ENCODE measurements at regions not wholly inside any gene's neighbourhood (a gene's known extent, or its start where the extent isn't known, plus 50 kb on each side); places are given as distances from the start of the nearest gene placed in this dataset.
"Not testable (repeated sequence)": the region's sequence is repeated elsewhere in the genome, so short reads cannot be mapped to it uniquely, and the experiment has no call there.

GRCh38 chr4:167826281-167826680, 266.1 kb upstream of the ANXA10 start:
- no peak for DNase-seq (ENCODE audit: low read depth, low spot score)

GRCh38 chr4:167831855-167832254, 260.5 kb upstream of the ANXA10 start:
- DNase-seq (ENCODE audit: low read depth, low spot score): no peak

- DNase-seq (ENCODE audit: low read depth, low spot score): no peak
These were observed 253.7 kb upstream of the ANXA10 start for GRCh38 chr4:167838686-167839085.

GRCh38 chr4:167842487-167842886, 249.8 kb upstream of the ANXA10 start:
- DNase-seq (ENCODE audit: low read depth, low spot score): no peak

GRCh38 chr4:167854881-167855280, 237.5 kb upstream of the ANXA10 start:
- no peak for DNase-seq (ENCODE audit: low read depth, low spot score)

GRCh38 chr4:167858127-167858526, 234.2 kb upstream of the ANXA10 start:
- DNase-seq (ENCODE audit: low read depth, low spot score): not testable (repeated sequence)

- DNase-seq (ENCODE audit: low read depth, low spot score): no peak
These were observed 225.1 kb upstream of the ANXA10 start for GRCh38 chr4:167867191-167867590.

- DNase-seq (ENCODE audit: low read depth, low spot score): no peak
These were observed 224.2 kb upstream of the ANXA10 start for GRCh38 chr4:167868163-167868562.

GRCh38 chr4:167873496-167873895, 218.8 kb upstream of the ANXA10 start:
- DNase-seq (ENCODE audit: low read depth, low spot score): no peak

GRCh38 chr4:167876091-167876490, 216.2 kb upstream of the ANXA10 start:
- DNase-seq (ENCODE audit: low read depth, low spot score): not testable (repeated sequence)

GRCh38 chr4:167877826-167878225, 214.5 kb upstream of the ANXA10 start:
- DNase-seq (ENCODE audit: low read depth, low spot score): not testable (repeated sequence)

GRCh38 chr4:167883266-167883665, 209.1 kb upstream of the ANXA10 start:
- no peak for DNase-seq (ENCODE audit: low read depth, low spot score)

- no peak for DNase-seq (ENCODE audit: low read depth, low spot score)
These were observed 207.3 kb upstream of the ANXA10 start for GRCh38 chr4:167885071-167885470.

GRCh38 chr4:167885872-167886271, 206.5 kb upstream of the ANXA10 start:
- no peak for DNase-seq (ENCODE audit: low read depth, low spot score)

GRCh38 chr4:167887726-167888125, 204.6 kb upstream of the ANXA10 start:
- no peak for DNase-seq (ENCODE audit: low read depth, low spot score)

- DNase-seq (ENCODE audit: low read depth, low spot score): no peak
These were observed 202.1 kb upstream of the ANXA10 start for GRCh38 chr4:167890226-167890625.

- no peak for DNase-seq (ENCODE audit: low read depth, low spot score)
These were observed 198.8 kb upstream of the ANXA10 start for GRCh38 chr4:167893531-167893930.

- not testable (repeated sequence) for DNase-seq (ENCODE audit: low read depth, low spot score)
These were observed 196.1 kb upstream of the ANXA10 start for GRCh38 chr4:167896260-167896659.

GRCh38 chr4:167897116-167897515, 195.2 kb upstream of the ANXA10 start:
- DNase-seq (ENCODE audit: low read depth, low spot score): no peak

- DNase-seq (ENCODE audit: low read depth, low spot score): peak; percentile 12
These were observed 189.0 kb upstream of the ANXA10 start for GRCh38 chr4:167903291-167903721.

- DNase-seq (ENCODE audit: low read depth, low spot score): no peak
These were observed 185.5 kb upstream of the ANXA10 start for GRCh38 chr4:167906851-167907250.

- DNase-seq (ENCODE audit: low read depth, low spot score): no peak
These were observed 183.5 kb upstream of the ANXA10 start for GRCh38 chr4:167908816-167909215.

GRCh38 chr4:167912535-167912934, 179.8 kb upstream of the ANXA10 start:
- DNase-seq (ENCODE audit: low read depth, low spot score): not testable (repeated sequence)

GRCh38 chr4:167918077-167918476, 174.3 kb upstream of the ANXA10 start:
- DNase-seq (ENCODE audit: low read depth, low spot score): no peak

Measured in brain pericyte (primary cell).